ENCODE measurements at regions not wholly inside any gene's neighbourhood (a gene's known extent, or its start where the extent isn't known, plus 50 kb on each side); places are given as distances from the start of the nearest gene placed in this dataset.

- DNase-seq (ENCODE audit: low read depth, low spot score) = no peak
- TF ChIP-seq CTCF (IDR thresholded peaks at IDR 0.05; ENCODE audit: insufficient read depth, low read length, missing control alignments) = no peak
- ChIA-PET CTCF (no interaction called here), POLR2A (no interaction called here)
- H3K4me3 ChIP-seq (ENCODE audit: low read depth, low read length) = no peak overlapping the region
Measured at GRCh38 chr7:148935451-148935850, 51.4 kb upstream of the EZH2 start.

All from AG04449 (cell line).